Gastrocnemius medialis (tissue), 4 donors: ENCODE measurements at regions not wholly inside any gene's neighbourhood (a gene's known extent, or its start where the extent isn't known, plus 50 kb on each side); places are given as distances from the start of the nearest gene placed in this dataset.
"Not testable (repeated sequence)": the region's sequence is repeated elsewhere in the genome, so short reads cannot be mapped to it uniquely, and the experiment has no call there.

Experiments
- POLR2A ChIP-seq, 2 donors: fragments of 450-650 bp; IDR thresholded peaks; one replicate each; pipeline ENCODE4 v1.6.1; 2017; ENCODE audit warnings: antibody characterized with exemption in 2 of 2, mild to moderate bottlenecking in 2 of 2, moderate library complexity in 2 of 2
- TF ChIP-seq, protein P1 (sequence below), 5 experiments: fragments of 450-650 bp in 3 of 5; fragments of 200-600 bp in 2 of 5; sonication (generic) in 2 of 5; IDR thresholded peaks in 4 of 5; conservative IDR thresholded peaks in 1 of 5; 1 replicate in 4 of 5; 2 replicates in 1 of 5; pipeline ENCODE4 v1.5.1; 2016 to 2019; ENCODE audit warnings: antibody characterized with exemption in 5 of 5, mild to moderate bottlenecking in 3 of 5, moderate library complexity in 3 of 5

DNA sequence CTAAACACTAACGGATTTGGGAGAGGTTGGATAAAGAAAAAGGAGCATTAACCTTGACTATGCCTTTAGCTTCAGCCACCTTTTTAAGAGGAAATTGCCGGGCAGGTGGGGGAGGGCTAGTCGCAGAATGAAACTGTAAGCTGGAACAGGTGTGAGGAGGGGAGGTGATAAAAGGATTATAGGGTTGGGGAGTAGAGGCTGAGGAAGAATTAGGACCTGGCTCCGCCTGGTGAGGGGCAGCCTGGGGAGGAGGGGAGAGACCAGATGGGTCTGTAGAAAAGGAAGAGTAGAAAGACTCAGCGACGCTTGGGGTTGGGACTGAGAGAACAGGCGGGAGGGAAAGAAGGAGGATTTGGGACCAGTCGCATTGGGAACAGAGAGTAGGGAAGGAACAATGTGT lies 376.4 kb upstream of the MEX3C start:
- not testable (repeated sequence) for TF ChIP-seq POLR2A (IDR thresholded peaks at IDR 0.05)
- TF ChIP-seq, protein P1, sequence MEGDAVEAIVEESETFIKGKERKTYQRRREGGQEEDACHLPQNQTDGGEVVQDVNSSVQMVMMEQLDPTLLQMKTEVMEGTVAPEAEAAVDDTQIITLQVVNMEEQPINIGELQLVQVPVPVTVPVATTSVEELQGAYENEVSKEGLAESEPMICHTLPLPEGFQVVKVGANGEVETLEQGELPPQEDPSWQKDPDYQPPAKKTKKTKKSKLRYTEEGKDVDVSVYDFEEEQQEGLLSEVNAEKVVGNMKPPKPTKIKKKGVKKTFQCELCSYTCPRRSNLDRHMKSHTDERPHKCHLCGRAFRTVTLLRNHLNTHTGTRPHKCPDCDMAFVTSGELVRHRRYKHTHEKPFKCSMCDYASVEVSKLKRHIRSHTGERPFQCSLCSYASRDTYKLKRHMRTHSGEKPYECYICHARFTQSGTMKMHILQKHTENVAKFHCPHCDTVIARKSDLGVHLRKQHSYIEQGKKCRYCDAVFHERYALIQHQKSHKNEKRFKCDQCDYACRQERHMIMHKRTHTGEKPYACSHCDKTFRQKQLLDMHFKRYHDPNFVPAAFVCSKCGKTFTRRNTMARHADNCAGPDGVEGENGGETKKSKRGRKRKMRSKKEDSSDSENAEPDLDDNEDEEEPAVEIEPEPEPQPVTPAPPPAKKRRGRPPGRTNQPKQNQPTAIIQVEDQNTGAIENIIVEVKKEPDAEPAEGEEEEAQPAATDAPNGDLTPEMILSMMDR (IDR thresholded peaks at IDR 0.05 in 4 of 5, conservative IDR thresholded peaks at IDR 0.05 in 1 of 5), result not testable (repeated sequence)
